ENCODE measurements at regions not wholly inside any gene's neighbourhood (a gene's known extent, or its start where the extent isn't known, plus 50 kb on each side); places are given as distances from the start of the nearest gene placed in this dataset.

DNA sequence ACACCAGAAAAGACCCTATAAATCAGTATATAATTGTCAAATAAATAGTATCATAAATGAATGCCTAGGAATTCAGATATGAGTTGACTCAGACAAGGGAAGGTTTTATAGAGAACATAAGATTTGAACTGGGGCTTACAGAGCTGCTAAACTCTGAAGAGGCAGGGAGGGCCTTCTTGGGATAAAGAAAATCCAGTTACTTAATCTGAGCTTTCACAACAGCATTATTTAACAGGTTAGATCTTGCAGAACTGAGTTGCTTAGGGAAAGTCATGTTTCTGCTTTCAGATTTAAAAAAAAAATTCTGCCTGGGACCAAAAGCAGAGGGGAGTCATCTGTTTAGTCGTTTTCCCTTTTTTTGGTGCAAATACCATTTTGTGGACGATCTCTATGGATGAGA, 594.8 kb upstream of the FZD8 start:
- Mint-ChIP-seq H3K4me3 (no peak overlapping the region), H3K9me3 (peaks cover 0 to 6% (median 2%) of the 10 kb centered on the region in 7 donors), H3K27me3 (ENCODE audit: low read depth in 3 of 3) (no peaks in the 10 kb centered on the region), H3K27ac (no peak overlapping the region), H3K36me3 (no peaks in the 10 kb centered on the region), H3K4me1 (no peaks in the 10 kb centered on the region)
- no CpG with 5 or more reads among the region's 2 CpGs for WGBS (ENCODE audit: insufficient coverage)
- no peak overlapping the region for H3K9ac ChIP-seq (ENCODE audit: insufficient read depth, low read length, poor library complexity, severe bottlenecking)
- no peaks in the 10 kb centered on the region for H3K4me1 ChIP-seq (ENCODE audit: control insufficient read depth in 1 of 2, insufficient read depth in 2 of 2, low read length in 2 of 2)
- DNase-seq: no peak
- TF ChIP-seq, protein P1, sequence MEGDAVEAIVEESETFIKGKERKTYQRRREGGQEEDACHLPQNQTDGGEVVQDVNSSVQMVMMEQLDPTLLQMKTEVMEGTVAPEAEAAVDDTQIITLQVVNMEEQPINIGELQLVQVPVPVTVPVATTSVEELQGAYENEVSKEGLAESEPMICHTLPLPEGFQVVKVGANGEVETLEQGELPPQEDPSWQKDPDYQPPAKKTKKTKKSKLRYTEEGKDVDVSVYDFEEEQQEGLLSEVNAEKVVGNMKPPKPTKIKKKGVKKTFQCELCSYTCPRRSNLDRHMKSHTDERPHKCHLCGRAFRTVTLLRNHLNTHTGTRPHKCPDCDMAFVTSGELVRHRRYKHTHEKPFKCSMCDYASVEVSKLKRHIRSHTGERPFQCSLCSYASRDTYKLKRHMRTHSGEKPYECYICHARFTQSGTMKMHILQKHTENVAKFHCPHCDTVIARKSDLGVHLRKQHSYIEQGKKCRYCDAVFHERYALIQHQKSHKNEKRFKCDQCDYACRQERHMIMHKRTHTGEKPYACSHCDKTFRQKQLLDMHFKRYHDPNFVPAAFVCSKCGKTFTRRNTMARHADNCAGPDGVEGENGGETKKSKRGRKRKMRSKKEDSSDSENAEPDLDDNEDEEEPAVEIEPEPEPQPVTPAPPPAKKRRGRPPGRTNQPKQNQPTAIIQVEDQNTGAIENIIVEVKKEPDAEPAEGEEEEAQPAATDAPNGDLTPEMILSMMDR (IDR thresholded peaks at IDR 0.05): no peak
- no peaks in the 10 kb centered on the region for H3K36me3 ChIP-seq (replicated peaks in 1 of 2; ENCODE audit: control insufficient read depth in 1 of 2, insufficient read depth in 2 of 2, low read length in 2 of 2)
- H3K4me3 ChIP-seq (replicated peaks in 1 of 3; ENCODE audit: low read depth in 2 of 3, low read length in 3 of 3): no peak overlapping the region
- H2AFZ ChIP-seq (ENCODE audit: insufficient read depth, low read depth, low read length, poor library complexity, severe bottlenecking): no peak overlapping the region
- no peaks in the 10 kb centered on the region for H4K20me1 ChIP-seq (ENCODE audit: insufficient read depth, low read length)
- H3K4me2 ChIP-seq (replicated peaks; ENCODE audit: extremely low read depth, low read length, poor library complexity, severe bottlenecking): no peak overlapping the region
- peaks cover 3% of the 10 kb centered on the region in 2 donors for H3K9me3 ChIP-seq (replicated peaks in 1 of 2; ENCODE audit: control insufficient read depth in 1 of 2, insufficient read depth in 1 of 2, low read length in 2 of 2)
- intact Hi-C loops (cut with micrococcal nuclease): no loop called here
- H3K27ac ChIP-seq (ENCODE audit: low read depth in 1 of 2, low read length in 2 of 2): no peak overlapping the region
- H3K79me2 ChIP-seq (ENCODE audit: insufficient read depth, low read length): no peaks in the 10 kb centered on the region
- H3K27me3 ChIP-seq (ENCODE audit: control insufficient read depth in 2 of 2, insufficient read depth in 2 of 2, low read length in 2 of 2): no peaks in the 10 kb centered on the region

- H4K20me1 ChIP-seq (ENCODE audit: insufficient read depth, low read length): no peaks in the 10 kb centered on the region
- no peak overlapping the region for H3K9ac ChIP-seq (ENCODE audit: insufficient read depth, low read length, poor library complexity, severe bottlenecking)
- H3K4me3 Mint-ChIP-seq: no peak overlapping the region
- no peaks in the 10 kb centered on the region for H3K27me3 Mint-ChIP-seq (ENCODE audit: low read depth in 3 of 3)
- no peaks in the 10 kb centered on the region for H3K79me2 ChIP-seq (ENCODE audit: insufficient read depth, low read length)
- H2AFZ ChIP-seq (ENCODE audit: insufficient read depth, low read depth, low read length, poor library complexity, severe bottlenecking): no peak overlapping the region
- intact Hi-C loops (cut with micrococcal nuclease): no loop called here
- H3K9me3 ChIP-seq (replicated peaks in 1 of 2; ENCODE audit: control insufficient read depth in 1 of 2, insufficient read depth in 1 of 2, low read length in 2 of 2): peaks cover 3% of the 10 kb centered on the region in 2 donors
- H3K4me1 ChIP-seq (ENCODE audit: control insufficient read depth in 1 of 2, insufficient read depth in 2 of 2, low read length in 2 of 2): no peaks in the 10 kb centered on the region
- H3K4me2 ChIP-seq (replicated peaks; ENCODE audit: extremely low read depth, low read length, poor library complexity, severe bottlenecking): no peak overlapping the region
- H3K4me1 Mint-ChIP-seq: no peaks in the 10 kb centered on the region
- peaks cover 0 to 8% (median 3%) of the 10 kb centered on the region in 7 donors for H3K9me3 Mint-ChIP-seq
- no peaks in the 10 kb centered on the region for H3K36me3 ChIP-seq (replicated peaks in 1 of 2; ENCODE audit: control insufficient read depth in 1 of 2, insufficient read depth in 2 of 2, low read length in 2 of 2)
- no peak for DNase-seq
- TF ChIP-seq, protein P1 (IDR thresholded peaks at IDR 0.05): no peak
- H3K36me3 Mint-ChIP-seq: no peaks in the 10 kb centered on the region
- no peak overlapping the region for H3K27ac Mint-ChIP-seq
- H3K27ac ChIP-seq (ENCODE audit: low read depth in 1 of 2, low read length in 2 of 2): no peak overlapping the region
- no peaks in the 10 kb centered on the region for H3K27me3 ChIP-seq (ENCODE audit: control insufficient read depth in 2 of 2, insufficient read depth in 2 of 2, low read length in 2 of 2)
- no peak overlapping the region for H3K4me3 ChIP-seq (replicated peaks in 1 of 3; ENCODE audit: low read depth in 2 of 3, low read length in 3 of 3)
- no CpG with 5 or more reads among the region's 1 CpG for WGBS (ENCODE audit: insufficient coverage)
Measured at GRCh38 chr10:36236341-36236740, 594.2 kb upstream of the FZD8 start.
